ENCODE measurements at regions not wholly inside any gene's neighbourhood (a gene's known extent, or its start where the extent isn't known, plus 50 kb on each side); places are given as distances from the start of the nearest gene placed in this dataset.

DNA sequence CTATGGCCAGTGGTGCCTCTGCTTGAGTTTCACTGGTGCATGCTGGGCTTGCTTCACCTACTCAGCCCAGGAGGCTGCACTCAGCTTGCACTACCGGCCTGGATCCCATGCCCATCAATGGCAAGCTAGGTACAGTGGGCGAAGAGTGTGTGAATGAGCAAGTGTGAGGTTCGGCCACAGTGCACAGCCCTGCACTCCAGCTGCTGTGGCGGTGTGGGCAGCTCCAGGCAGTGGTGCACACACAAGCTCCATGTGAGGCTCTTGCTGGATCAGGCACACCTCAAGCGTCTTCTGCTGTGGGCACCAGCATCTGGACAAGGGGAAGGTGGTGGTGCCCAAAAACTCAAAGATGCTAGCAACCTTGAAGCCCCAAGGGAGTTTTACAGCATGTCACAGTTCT, 820.9 kb upstream of the LCORL start:
- no peaks in the 10 kb centered on the region for H4K20me1 ChIP-seq (ENCODE audit: low read depth, low read length)
- no peak overlapping the region for H3K4me3 ChIP-seq (ENCODE audit: insufficient read depth, low read length, poor library complexity, severe bottlenecking)
- no peaks in the 10 kb centered on the region for H3K9me2 ChIP-seq (replicated peaks; ENCODE audit: insufficient read depth, low read length)
- H2AFZ ChIP-seq (ENCODE audit: low read depth, low read length, severe bottlenecking), result no peak overlapping the region
- no peaks in the 10 kb centered on the region for H3K27me3 ChIP-seq (ENCODE audit: low read length)
- H3F3A ChIP-seq (ENCODE audit: insufficient read depth), result no peaks in the 10 kb centered on the region
- H3K9ac ChIP-seq (ENCODE audit: low read length), result no peak overlapping the region
- no peak overlapping the region for H3K4me2 ChIP-seq (ENCODE audit: low read depth, low read length, poor library complexity, severe bottlenecking)
- H3K79me2 ChIP-seq (ENCODE audit: insufficient read depth, low read length), result no peaks in the 10 kb centered on the region
- H3K9me3 ChIP-seq (ENCODE audit: insufficient read depth, low read length), result 0 out of 2 replicates have a peak, but pooled peaks cover 10% of the 10 kb centered on the region
- no peak for TF ChIP-seq EZH2phosphoT487 (conservative IDR thresholded peaks at IDR 0.05; ENCODE audit: low read length)
- H3K36me3 ChIP-seq (ENCODE audit: low read length), result no peaks in the 10 kb centered on the region
- H3K27ac ChIP-seq (ENCODE audit: low read depth, low read length), result no peak overlapping the region

DNA sequence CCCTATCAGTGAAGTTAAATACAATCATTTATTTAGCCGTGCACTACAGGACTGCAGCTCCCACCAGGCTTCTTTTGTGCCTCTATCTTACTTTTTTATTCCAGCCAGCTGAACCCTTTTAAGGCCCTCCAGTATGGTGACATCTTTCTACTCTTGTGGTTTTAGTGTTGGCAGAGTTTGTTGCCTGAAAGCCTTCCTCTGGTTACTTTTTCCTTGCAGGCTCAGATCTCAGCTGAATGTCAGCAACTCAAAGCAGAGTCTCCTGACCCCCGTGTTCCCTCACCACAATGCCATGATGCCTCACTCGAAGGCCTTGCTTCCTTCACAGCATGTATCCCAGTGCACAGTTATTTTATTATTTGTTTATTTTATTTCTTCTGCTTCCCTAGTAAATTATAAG, 818.9 kb upstream of the LCORL start:
- H4K20me1 ChIP-seq (ENCODE audit: low read depth, low read length), result no peaks in the 10 kb centered on the region

GRCh38 chr4:18816228-18816895, 794.8 kb upstream of the LCORL start:
- Histone ChIP-seq H3K27ac (ENCODE audit: low read depth, low read length) (no peak overlapping the region), H3K36me3 (ENCODE audit: low read length) (no peaks in the 10 kb centered on the region), H3K79me2 (ENCODE audit: insufficient read depth, low read length) (no peaks in the 10 kb centered on the region), H3K9me3 (ENCODE audit: insufficient read depth, low read length) (no peaks in the 10 kb centered on the region), H3K27me3 (ENCODE audit: low read length) (no peaks in the 10 kb centered on the region), H3K9ac (ENCODE audit: low read length) (no peak overlapping the region), H3K4me3 (ENCODE audit: insufficient read depth, low read length, poor library complexity, severe bottlenecking) (no peak overlapping the region), H3F3A (ENCODE audit: insufficient read depth) (no peaks in the 10 kb centered on the region), H3K9me2 (replicated peaks; ENCODE audit: insufficient read depth, low read length) (no peaks in the 10 kb centered on the region), H4K20me1 (ENCODE audit: low read depth, low read length) (no peaks in the 10 kb centered on the region), H2AFZ (ENCODE audit: low read depth, low read length, severe bottlenecking) (no peak overlapping the region), H3K4me2 (ENCODE audit: low read depth, low read length, poor library complexity, severe bottlenecking) (no peak overlapping the region)
- no peak for TF ChIP-seq EZH2phosphoT487 (conservative IDR thresholded peaks at IDR 0.05; ENCODE audit: low read length)
- TF ChIP-seq, protein P1, sequence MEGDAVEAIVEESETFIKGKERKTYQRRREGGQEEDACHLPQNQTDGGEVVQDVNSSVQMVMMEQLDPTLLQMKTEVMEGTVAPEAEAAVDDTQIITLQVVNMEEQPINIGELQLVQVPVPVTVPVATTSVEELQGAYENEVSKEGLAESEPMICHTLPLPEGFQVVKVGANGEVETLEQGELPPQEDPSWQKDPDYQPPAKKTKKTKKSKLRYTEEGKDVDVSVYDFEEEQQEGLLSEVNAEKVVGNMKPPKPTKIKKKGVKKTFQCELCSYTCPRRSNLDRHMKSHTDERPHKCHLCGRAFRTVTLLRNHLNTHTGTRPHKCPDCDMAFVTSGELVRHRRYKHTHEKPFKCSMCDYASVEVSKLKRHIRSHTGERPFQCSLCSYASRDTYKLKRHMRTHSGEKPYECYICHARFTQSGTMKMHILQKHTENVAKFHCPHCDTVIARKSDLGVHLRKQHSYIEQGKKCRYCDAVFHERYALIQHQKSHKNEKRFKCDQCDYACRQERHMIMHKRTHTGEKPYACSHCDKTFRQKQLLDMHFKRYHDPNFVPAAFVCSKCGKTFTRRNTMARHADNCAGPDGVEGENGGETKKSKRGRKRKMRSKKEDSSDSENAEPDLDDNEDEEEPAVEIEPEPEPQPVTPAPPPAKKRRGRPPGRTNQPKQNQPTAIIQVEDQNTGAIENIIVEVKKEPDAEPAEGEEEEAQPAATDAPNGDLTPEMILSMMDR (IDR thresholded peaks at IDR 0.05; ENCODE audit: insufficient read depth, low read length, poor library complexity, severe bottlenecking), result no peak

More for the DNA sequence above, 818.9 kb upstream of the LCORL start:
- Histone ChIP-seq H3F3A (ENCODE audit: insufficient read depth) (no peaks in the 10 kb centered on the region), H3K4me3 (ENCODE audit: insufficient read depth, low read length, poor library complexity, severe bottlenecking) (no peak overlapping the region), H3K9ac (ENCODE audit: low read length) (no peak overlapping the region), H2AFZ (ENCODE audit: low read depth, low read length, severe bottlenecking) (no peak overlapping the region), H3K79me2 (ENCODE audit: insufficient read depth, low read length) (no peaks in the 10 kb centered on the region), H3K27ac (ENCODE audit: low read depth, low read length) (no peak overlapping the region), H3K4me2 (ENCODE audit: low read depth, low read length, poor library complexity, severe bottlenecking) (no peak overlapping the region), H3K36me3 (ENCODE audit: low read length) (no peaks in the 10 kb centered on the region), H3K9me3 (ENCODE audit: insufficient read depth, low read length) (peaks cover 10% of the 10 kb centered on the region; the same call in 1 of the 2 replicates), H3K9me2 (replicated peaks; ENCODE audit: insufficient read depth, low read length) (no peaks in the 10 kb centered on the region), H3K27me3 (ENCODE audit: low read length) (no peaks in the 10 kb centered on the region)
- TF ChIP-seq, protein P1 (IDR thresholded peaks at IDR 0.05; ENCODE audit: insufficient read depth, low read length, poor library complexity, severe bottlenecking), result no peak

GRCh38 chr4:18815779-18816173, 794.2 kb upstream of the LCORL start:
- Histone ChIP-seq H3K27me3 (ENCODE audit: low read length) (no peaks in the 10 kb centered on the region), H4K20me1 (ENCODE audit: low read depth, low read length) (no peaks in the 10 kb centered on the region), H3K4me3 (ENCODE audit: insufficient read depth, low read length, poor library complexity, severe bottlenecking) (no peak overlapping the region), H3K27ac (ENCODE audit: low read depth, low read length) (no peak overlapping the region), H3K9ac (ENCODE audit: low read length) (no peak overlapping the region), H3K4me2 (ENCODE audit: low read depth, low read length, poor library complexity, severe bottlenecking) (no peak overlapping the region), H3K79me2 (ENCODE audit: insufficient read depth, low read length) (no peaks in the 10 kb centered on the region), H3K9me3 (ENCODE audit: insufficient read depth, low read length) (no peaks in the 10 kb centered on the region), H3K9me2 (replicated peaks; ENCODE audit: insufficient read depth, low read length) (no peaks in the 10 kb centered on the region), H2AFZ (ENCODE audit: low read depth, low read length, severe bottlenecking) (no peak overlapping the region), H3F3A (ENCODE audit: insufficient read depth) (no peaks in the 10 kb centered on the region), H3K36me3 (ENCODE audit: low read length) (no peaks in the 10 kb centered on the region)
- TF ChIP-seq, protein P1 (IDR thresholded peaks at IDR 0.05; ENCODE audit: insufficient read depth, low read length, poor library complexity, severe bottlenecking), result no peak
- TF ChIP-seq EZH2phosphoT487 (conservative IDR thresholded peaks at IDR 0.05; ENCODE audit: low read length), result no peak

All from SU-DHL-6 (cell line).